ENCODE measurements at regions not wholly inside any gene's neighbourhood (a gene's known extent, or its start where the extent isn't known, plus 50 kb on each side); places are given as distances from the start of the nearest gene placed in this dataset.

DNA sequence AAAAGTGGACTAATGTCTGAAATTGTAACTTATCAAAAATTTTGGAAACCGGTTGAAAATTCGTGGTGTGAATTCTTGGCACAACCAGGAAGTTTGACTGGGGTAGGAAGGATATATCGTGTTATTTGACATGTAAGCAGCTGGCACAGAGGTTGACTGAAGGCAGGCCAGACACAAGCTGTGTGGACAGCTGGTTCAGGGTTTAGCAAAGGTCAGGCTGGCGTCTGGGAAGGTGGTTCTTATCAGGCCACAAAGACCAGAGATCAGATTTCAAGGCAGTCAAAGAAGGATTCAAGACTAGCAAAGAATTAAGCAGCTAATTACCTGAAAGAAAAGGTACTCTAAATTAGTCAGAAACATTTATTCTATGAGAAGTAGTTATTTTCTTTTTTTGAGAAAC, 450.2 kb upstream of the MDGA2 start:
- Histone ChIP-seq H3K27me3 (ENCODE audit: control insufficient read depth, insufficient read depth, low read length) (no peaks in the 10 kb centered on the region), H3K9me3 (ENCODE audit: control insufficient read depth, insufficient read depth, low read length) (no peaks in the 10 kb centered on the region; the same call in 1 of the 2 replicates), H3K27ac (ENCODE audit: low read depth, low read length) (no peak overlapping the region), H3K4me3 (ENCODE audit: low read depth, low read length) (no peak overlapping the region)
- TF ChIP-seq, protein P1, sequence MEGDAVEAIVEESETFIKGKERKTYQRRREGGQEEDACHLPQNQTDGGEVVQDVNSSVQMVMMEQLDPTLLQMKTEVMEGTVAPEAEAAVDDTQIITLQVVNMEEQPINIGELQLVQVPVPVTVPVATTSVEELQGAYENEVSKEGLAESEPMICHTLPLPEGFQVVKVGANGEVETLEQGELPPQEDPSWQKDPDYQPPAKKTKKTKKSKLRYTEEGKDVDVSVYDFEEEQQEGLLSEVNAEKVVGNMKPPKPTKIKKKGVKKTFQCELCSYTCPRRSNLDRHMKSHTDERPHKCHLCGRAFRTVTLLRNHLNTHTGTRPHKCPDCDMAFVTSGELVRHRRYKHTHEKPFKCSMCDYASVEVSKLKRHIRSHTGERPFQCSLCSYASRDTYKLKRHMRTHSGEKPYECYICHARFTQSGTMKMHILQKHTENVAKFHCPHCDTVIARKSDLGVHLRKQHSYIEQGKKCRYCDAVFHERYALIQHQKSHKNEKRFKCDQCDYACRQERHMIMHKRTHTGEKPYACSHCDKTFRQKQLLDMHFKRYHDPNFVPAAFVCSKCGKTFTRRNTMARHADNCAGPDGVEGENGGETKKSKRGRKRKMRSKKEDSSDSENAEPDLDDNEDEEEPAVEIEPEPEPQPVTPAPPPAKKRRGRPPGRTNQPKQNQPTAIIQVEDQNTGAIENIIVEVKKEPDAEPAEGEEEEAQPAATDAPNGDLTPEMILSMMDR (IDR thresholded peaks at IDR 0.05; ENCODE audit: low read depth, low read length): no peak
- DNase-seq (ENCODE audit: low read depth, low spot score): no peak
- CTCF ChIA-PET: no interaction called here
- POLR2A ChIA-PET: no interaction called here

DNA sequence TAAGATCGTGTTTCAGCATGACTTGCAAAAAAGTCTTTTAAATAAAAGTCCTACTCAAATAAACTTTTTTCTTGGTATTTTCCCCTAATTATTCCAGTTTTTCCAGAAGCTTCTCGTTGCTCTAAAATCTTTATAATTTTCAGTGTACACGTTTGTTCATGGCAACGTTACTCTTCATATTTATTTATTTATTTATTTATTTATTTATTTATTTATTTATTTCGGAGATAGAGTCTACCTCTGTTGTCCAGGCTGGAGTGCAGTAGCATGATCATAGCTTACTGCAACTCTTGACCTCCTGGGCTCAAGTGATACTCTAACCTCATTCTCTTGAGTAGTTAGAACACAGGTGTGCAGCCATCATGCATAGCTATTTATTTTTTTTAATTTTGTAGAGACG, 438.3 kb upstream of the MDGA2 start:
- Histone ChIP-seq H3K27me3 (ENCODE audit: control insufficient read depth, insufficient read depth, low read length) (no peaks in the 10 kb centered on the region), H3K27ac (ENCODE audit: low read depth, low read length) (no peak overlapping the region), H3K9me3 (ENCODE audit: control insufficient read depth, insufficient read depth, low read length) (peaks cover 3% of the 10 kb centered on the region; the same call in 1 of the 2 replicates), H3K4me3 (ENCODE audit: low read depth, low read length) (no peak overlapping the region)
- TF ChIP-seq, protein P1 (IDR thresholded peaks at IDR 0.05; ENCODE audit: low read depth, low read length): no peak
- no peak for DNase-seq (ENCODE audit: low read depth, low spot score)
- CTCF ChIA-PET: no interaction called here
- POLR2A ChIA-PET: no interaction called here

DNA sequence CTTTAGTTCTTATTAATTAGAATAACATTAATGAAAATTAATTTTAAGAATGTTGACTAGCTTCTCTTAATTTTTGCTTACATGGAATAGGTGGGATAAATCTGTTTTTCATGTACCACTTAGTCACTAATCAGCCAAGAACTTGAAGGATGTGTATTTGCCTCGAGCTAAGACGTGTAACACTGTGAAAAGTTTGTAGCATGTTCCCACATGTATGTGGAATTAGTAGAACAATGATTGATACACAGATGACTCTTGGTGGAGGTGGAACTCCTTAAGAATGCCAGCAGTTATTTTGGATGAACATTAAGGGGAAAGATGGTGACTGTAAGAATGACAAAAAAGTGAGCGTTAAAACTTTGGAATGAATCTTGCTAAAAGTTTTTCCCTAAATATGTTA, 435.7 kb upstream of the MDGA2 start:
- TF ChIP-seq, protein P1 (IDR thresholded peaks at IDR 0.05; ENCODE audit: low read depth, low read length): no peak
- H3K27me3 ChIP-seq (ENCODE audit: control insufficient read depth, insufficient read depth, low read length): no peaks in the 10 kb centered on the region
- CTCF ChIA-PET: no interaction called here
- DNase-seq (ENCODE audit: low read depth, low spot score): no peak
- POLR2A ChIA-PET: no interaction called here
- no peaks in the 10 kb centered on the region for H3K9me3 ChIP-seq (ENCODE audit: control insufficient read depth, insufficient read depth, low read length)
- H3K4me3 ChIP-seq (ENCODE audit: low read depth, low read length): no peak overlapping the region
- no peak overlapping the region for H3K27ac ChIP-seq (ENCODE audit: low read depth, low read length)

DNA sequence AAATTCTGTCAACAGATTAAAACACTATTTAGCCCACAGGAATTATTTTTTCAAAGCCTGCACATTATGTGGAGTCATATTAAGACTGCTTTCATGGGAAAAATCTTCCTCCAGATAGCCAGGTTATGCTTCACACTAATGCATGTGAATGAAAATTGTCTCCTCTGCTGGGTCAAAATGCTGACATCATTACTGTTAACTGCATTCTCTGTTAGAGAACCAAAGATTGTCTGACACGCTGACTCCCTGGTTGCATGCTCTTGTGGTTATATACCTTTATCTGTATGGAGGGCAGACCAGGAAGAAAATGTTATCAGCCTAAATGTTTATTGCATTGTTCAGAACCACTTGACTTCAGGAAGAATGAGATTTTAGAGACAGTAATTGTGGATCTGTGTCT, 432.2 kb upstream of the MDGA2 start:
- H3K9me3 ChIP-seq (ENCODE audit: control insufficient read depth, insufficient read depth, low read length): peaks cover 2% of the 10 kb centered on the region; the same call in 1 of the 2 replicates
- ChIA-PET POLR2A (no interaction called here), CTCF (no interaction called here)
- no peak for DNase-seq (ENCODE audit: low read depth, low spot score)
- H3K27me3 ChIP-seq (ENCODE audit: control insufficient read depth, insufficient read depth, low read length): no peaks in the 10 kb centered on the region
- TF ChIP-seq, protein P1 (IDR thresholded peaks at IDR 0.05; ENCODE audit: low read depth, low read length): no peak
- H3K27ac ChIP-seq (ENCODE audit: low read depth, low read length): no peak overlapping the region
- H3K4me3 ChIP-seq (ENCODE audit: low read depth, low read length): no peak overlapping the region

DNA sequence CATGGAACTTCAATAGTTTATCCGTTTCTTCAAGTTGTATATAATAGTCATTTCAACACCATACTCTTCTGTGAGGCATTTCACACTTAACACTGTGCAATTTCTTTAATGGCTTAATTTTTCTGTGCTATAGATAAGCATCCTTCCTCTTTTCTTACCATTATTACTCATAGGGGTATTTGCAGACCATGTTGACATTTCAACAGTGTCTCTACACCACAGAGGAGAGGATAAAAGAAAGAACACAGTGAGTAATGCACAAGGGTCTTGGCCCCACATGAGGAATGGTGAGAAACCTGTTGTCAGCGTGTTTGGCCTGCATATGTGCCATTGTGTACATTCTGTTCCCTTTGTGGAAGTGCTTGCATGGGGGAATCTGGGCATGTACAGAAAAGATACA, 421.5 kb upstream of the MDGA2 start:
- TF ChIP-seq, protein P1 (IDR thresholded peaks at IDR 0.05; ENCODE audit: low read depth, low read length): no peak
- Histone ChIP-seq H3K9me3 (ENCODE audit: control insufficient read depth, insufficient read depth, low read length) (peaks cover 7% of the 10 kb centered on the region; the same call in 1 of the 2 replicates), H3K27me3 (ENCODE audit: control insufficient read depth, insufficient read depth, low read length) (no peaks in the 10 kb centered on the region), H3K4me3 (ENCODE audit: low read depth, low read length) (no peak overlapping the region), H3K27ac (ENCODE audit: low read depth, low read length) (no peak overlapping the region)
- ChIA-PET CTCF (no interaction called here), POLR2A (no interaction called here)
- no peak for DNase-seq (ENCODE audit: low read depth, low spot score)

Data from AG04450 (cell line).